ENCODE measurements at regions not wholly inside any gene's neighbourhood (a gene's known extent, or its start where the extent isn't known, plus 50 kb on each side); places are given as distances from the start of the nearest gene placed in this dataset.

- no TSS peak for BruUV-seq (replicated peaks)
- Histone ChIP-seq H3K9me3 (replicated peaks; ENCODE audit: control insufficient read depth, insufficient read depth, low read length) (peaks cover 4% of the 10 kb centered on the region), H3K9me1 (replicated peaks; ENCODE audit: control insufficient read depth, extremely low read depth, insufficient read depth, low read length) (no peaks in the 10 kb centered on the region), H2AFZ (ENCODE audit: low read depth, low read length) (no peak overlapping the region), H3K27ac (ENCODE audit: insufficient read depth, low read depth, low read length) (no peak overlapping the region), H3K27me3 (ENCODE audit: control insufficient read depth in 2 of 2, insufficient read depth in 2 of 2, low read length in 2 of 2) (no peaks in the 10 kb centered on the region), H3K36me3 (ENCODE audit: control insufficient read depth in 2 of 2, extremely low read depth in 1 of 2, insufficient read depth in 2 of 2, low read length in 2 of 2) (no peaks in the 10 kb centered on the region), H3K4me1 (ENCODE audit: control insufficient read depth, extremely low read depth, insufficient read depth, low read length) (no peaks in the 10 kb centered on the region), H4K20me1 (replicated peaks; ENCODE audit: control insufficient read depth, extremely low read depth, insufficient read depth, low read length) (no peaks in the 10 kb centered on the region), H3K4me2 (ENCODE audit: insufficient read depth, low read length) (no peak overlapping the region), H3K9ac (replicated peaks; ENCODE audit: extremely low read depth, insufficient read depth, low read length) (no peak overlapping the region), H3K4me3 (replicated peaks in 1 of 3; ENCODE audit: insufficient read depth in 1 of 3, low read depth in 1 of 3, low read length in 3 of 3) (no peak overlapping the region), H3K79me2 (ENCODE audit: control insufficient read depth, insufficient read depth, low read length) (no peaks in the 10 kb centered on the region)
- FAIRE-seq (no peak), DNase-seq (ENCODE audit: low read depth, low spot score) (no peak)
- ChIA-PET POLR2A (no interaction called here), CTCF (no interaction called here)
- TF ChIP-seq MAX (IDR thresholded peaks at IDR 0.05; ENCODE audit: insufficient read depth, insufficient read length): no peak
- TF ChIP-seq POLR2AphosphoS5 (IDR thresholded peaks at IDR 0.05; ENCODE audit: insufficient read depth, low read depth, low read length): no peak
- no peak for TF ChIP-seq EZH2 (IDR thresholded peaks at IDR 0.05; ENCODE audit: borderline replicate concordance, low read depth, low read length, severe bottlenecking)
- TF ChIP-seq FOS (IDR thresholded peaks at IDR 0.05; ENCODE audit: borderline replicate concordance, insufficient read depth, low read length): no peak
- no peak for TF ChIP-seq JUN (IDR thresholded peaks at IDR 0.05; ENCODE audit: borderline replicate concordance, insufficient read depth, insufficient read length, low read depth)
- dilution Hi-C loops (cut with MboI; ENCODE audit: extremely low pct_ligation_motif_present, low sequenced_read_pairs): no loop called here
- intact Hi-C loops (cut with micrococcal nuclease): no loop called here
These were observed 831.8 kb upstream of the SEL1L start for GRCh38 chr14:82365471-82365870.

GRCh38 chr14:82366803-82367202 lies 833.1 kb upstream of the SEL1L start:
- dilution Hi-C loops (cut with MboI; ENCODE audit: extremely low pct_ligation_motif_present, low sequenced_read_pairs): no loop called here

More at GRCh38 chr14:82366803-82367202, 833.1 kb upstream of the SEL1L start:
- FAIRE-seq: no peak
- Histone ChIP-seq H3K9me1 (replicated peaks; ENCODE audit: control insufficient read depth, extremely low read depth, insufficient read depth, low read length) (no peaks in the 10 kb centered on the region), H3K27ac (ENCODE audit: insufficient read depth, low read depth, low read length) (no peak overlapping the region), H3K4me2 (ENCODE audit: insufficient read depth, low read length) (no peak overlapping the region), H3K4me3 (replicated peaks in 1 of 3; ENCODE audit: insufficient read depth in 1 of 3, low read depth in 1 of 3, low read length in 3 of 3) (no peak overlapping the region), H3K79me2 (ENCODE audit: control insufficient read depth, insufficient read depth, low read length) (no peaks in the 10 kb centered on the region), H3K9me3 (replicated peaks; ENCODE audit: control insufficient read depth, insufficient read depth, low read length) (peaks cover 5% of the 10 kb centered on the region), H2AFZ (ENCODE audit: low read depth, low read length) (no peak overlapping the region), H3K27me3 (ENCODE audit: control insufficient read depth in 2 of 2, insufficient read depth in 2 of 2, low read length in 2 of 2) (no peaks in the 10 kb centered on the region), H3K9ac (replicated peaks; ENCODE audit: extremely low read depth, insufficient read depth, low read length) (no peak overlapping the region), H3K36me3 (ENCODE audit: control insufficient read depth in 2 of 2, extremely low read depth in 1 of 2, insufficient read depth in 2 of 2, low read length in 2 of 2) (no peaks in the 10 kb centered on the region), H3K4me1 (ENCODE audit: control insufficient read depth, extremely low read depth, insufficient read depth, low read length) (no peaks in the 10 kb centered on the region), H4K20me1 (replicated peaks; ENCODE audit: control insufficient read depth, extremely low read depth, insufficient read depth, low read length) (no peaks in the 10 kb centered on the region)
- DNase-seq (ENCODE audit: low read depth, low spot score): no peak
- intact Hi-C loops (cut with micrococcal nuclease): no loop called here
- no TSS peak for BruUV-seq (replicated peaks)
- TF ChIP-seq MAX (IDR thresholded peaks at IDR 0.05; ENCODE audit: insufficient read depth, insufficient read length) (no peak), JUN (IDR thresholded peaks at IDR 0.05; ENCODE audit: borderline replicate concordance, insufficient read depth, insufficient read length, low read depth) (no peak), GATA2 (IDR thresholded peaks at IDR 0.05; ENCODE audit: insufficient read depth, insufficient read length, low read depth, low read length) (no peak), EZH2 (IDR thresholded peaks at IDR 0.05; ENCODE audit: borderline replicate concordance, low read depth, low read length, severe bottlenecking) (no peak), CTCF (IDR thresholded peaks at IDR 0.05; ENCODE audit: extremely low read depth in 1 of 2, insufficient read depth in 1 of 2, low read depth in 1 of 2, low read length in 2 of 2) (no peak), POLR2A (IDR thresholded peaks at IDR 0.05; ENCODE audit: low read depth, low read length) (no peak), FOS (IDR thresholded peaks at IDR 0.05; ENCODE audit: borderline replicate concordance, insufficient read depth, low read length) (no peak), MYC (IDR thresholded peaks at IDR 0.05; ENCODE audit: low read depth, low read length) (no peak)
- ChIA-PET POLR2A (no interaction called here), CTCF (no interaction called here)
